ENCODE measurements at regions not wholly inside any gene's neighbourhood (a gene's known extent, or its start where the extent isn't known, plus 50 kb on each side); places are given as distances from the start of the nearest gene placed in this dataset.

DNA sequence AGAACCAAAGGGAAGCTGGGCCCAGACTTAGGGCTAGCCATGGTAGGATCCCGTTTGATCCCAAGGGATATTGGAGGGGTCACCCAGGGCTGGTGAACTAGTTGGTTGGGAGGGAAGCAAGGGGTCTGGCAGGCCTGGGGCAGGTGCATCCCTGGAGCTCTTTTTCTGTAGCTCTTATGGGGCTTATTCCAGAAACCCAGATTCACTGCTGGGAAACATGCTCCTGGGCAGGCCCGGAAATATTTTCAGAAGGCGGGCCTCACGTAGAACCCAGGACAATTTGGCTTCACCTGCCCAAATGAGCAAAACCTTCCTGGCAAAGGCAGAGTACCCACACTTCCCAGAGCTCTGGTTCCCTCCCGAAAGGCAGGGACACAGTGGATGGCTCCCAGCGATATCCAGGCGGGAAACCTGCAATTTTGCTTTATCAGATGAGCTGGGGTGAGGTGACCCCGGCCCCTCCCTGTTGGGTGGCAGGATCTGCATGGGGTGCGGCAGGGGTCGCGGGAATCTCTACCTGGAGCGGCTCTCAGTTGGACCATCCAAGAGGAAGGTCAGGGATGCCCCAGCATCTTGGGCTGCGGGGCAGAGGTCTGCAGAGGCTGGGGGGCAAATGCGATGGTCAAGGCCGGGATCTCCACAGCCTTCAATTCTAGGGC is 533.9 kb downstream of the TCERG1L start:
- no peak for TF ChIP-seq CTCF (IDR thresholded peaks at IDR 0.05; ENCODE audit: low read depth, low read length)
- no peak overlapping the region for H3K4me3 ChIP-seq (replicated peaks in 1 of 2; ENCODE audit: low read depth in 2 of 2, low read length in 2 of 2)
- DNase-seq (ENCODE audit: low read depth in 2 of 2): no peak

GRCh38 chr10:130778166-130778545 is 533.4 kb downstream of the TCERG1L start:
- no peak for TF ChIP-seq CTCF (IDR thresholded peaks at IDR 0.05; ENCODE audit: low read depth, low read length)
- H3K4me3 ChIP-seq (replicated peaks in 1 of 2; ENCODE audit: low read depth in 2 of 2, low read length in 2 of 2): no peak overlapping the region
- no peak for DNase-seq (ENCODE audit: low read depth in 2 of 2)

DNA sequence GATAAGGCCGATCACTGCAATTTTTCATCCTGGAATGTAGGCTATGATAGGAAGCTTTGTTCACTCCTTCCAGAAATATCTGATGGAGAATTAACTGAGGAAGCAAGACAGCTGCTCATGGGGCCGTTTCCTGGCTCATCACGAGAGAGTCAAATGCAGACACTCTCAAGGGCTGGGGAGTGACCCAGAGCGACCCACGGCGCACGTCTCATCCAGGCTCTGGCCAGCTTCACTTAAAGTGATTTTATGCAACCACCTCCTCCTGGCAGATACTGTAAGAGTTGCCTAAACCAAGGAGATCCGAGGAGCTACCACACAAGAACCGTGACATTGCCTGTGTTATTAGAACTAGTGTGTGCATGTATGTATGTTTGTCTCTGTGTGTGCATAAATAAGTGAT is 530.8 kb downstream of the TCERG1L start:
- TF ChIP-seq CTCF (IDR thresholded peaks at IDR 0.05; ENCODE audit: low read depth, low read length): no peak
- DNase-seq (ENCODE audit: low read depth in 2 of 2): no peak

GRCh38 chr10:130781206-130781605 is 530.3 kb downstream of the TCERG1L start:
- TF ChIP-seq CTCF (IDR thresholded peaks at IDR 0.05; ENCODE audit: low read depth, low read length): no peak
- no peak for DNase-seq (ENCODE audit: low read depth in 2 of 2)
- no peak overlapping the region for H3K4me3 ChIP-seq (replicated peaks in 1 of 2; ENCODE audit: low read depth in 2 of 2, low read length in 2 of 2)

More for the DNA sequence above, 530.8 kb downstream of the TCERG1L start:
- no peak overlapping the region for H3K4me3 ChIP-seq (replicated peaks in 1 of 2; ENCODE audit: low read depth in 2 of 2, low read length in 2 of 2)

DNA sequence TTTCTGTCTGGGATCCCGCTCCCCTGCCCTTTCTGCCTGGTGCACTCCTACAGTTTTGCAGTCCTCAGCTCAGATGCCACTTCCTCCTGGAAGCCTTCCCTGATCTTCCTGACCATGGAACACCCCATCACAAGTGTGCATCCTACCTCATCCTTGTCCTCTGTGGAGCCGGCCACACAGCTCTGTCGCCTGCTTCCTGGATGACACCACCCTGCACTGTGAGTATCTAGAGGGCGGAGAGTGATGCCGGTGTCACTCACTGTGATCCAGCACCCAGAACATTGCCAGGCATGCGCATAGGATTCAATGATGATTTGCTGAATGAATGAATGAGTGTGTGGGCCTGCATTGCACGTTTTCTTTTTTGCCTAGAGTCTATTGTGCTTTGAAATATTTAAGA is 529.9 kb downstream of the TCERG1L start:
- DNase-seq (ENCODE audit: low read depth in 2 of 2): no peak
- TF ChIP-seq CTCF (IDR thresholded peaks at IDR 0.05; ENCODE audit: low read depth, low read length): no peak

DNA sequence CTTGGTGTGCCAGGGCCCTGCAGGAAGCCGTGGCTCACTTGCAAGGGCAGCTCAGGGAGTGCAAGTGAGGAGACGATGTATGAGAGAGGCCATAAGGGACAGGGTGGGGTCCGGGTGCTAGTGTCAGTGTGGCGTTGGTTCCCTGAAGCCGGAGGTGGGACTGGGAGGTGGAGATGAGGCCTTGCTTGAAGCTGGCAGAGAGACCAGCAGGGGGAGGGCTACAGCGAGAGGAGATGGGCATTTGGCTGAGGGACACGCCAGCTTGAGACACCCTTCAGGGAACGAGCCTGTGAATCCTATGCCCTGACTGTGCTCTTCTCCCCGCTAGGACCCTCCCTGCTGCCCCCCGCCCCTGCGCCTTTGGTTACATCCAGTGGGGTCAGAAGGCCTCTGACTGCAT is 529.1 kb downstream of the TCERG1L start:
- TF ChIP-seq CTCF (IDR thresholded peaks at IDR 0.05; ENCODE audit: low read depth, low read length): no peak

More for the DNA sequence above, 529.9 kb downstream of the TCERG1L start:
- H3K4me3 ChIP-seq (replicated peaks in 1 of 2; ENCODE audit: low read depth in 2 of 2, low read length in 2 of 2): no peak overlapping the region

GRCh38 chr10:130784326-130784725 is 527.2 kb downstream of the TCERG1L start:
- no peak for TF ChIP-seq CTCF (IDR thresholded peaks at IDR 0.05; ENCODE audit: low read depth, low read length)

More for the DNA sequence above, 529.1 kb downstream of the TCERG1L start:
- H3K4me3 ChIP-seq (replicated peaks in 1 of 2; ENCODE audit: low read depth in 2 of 2, low read length in 2 of 2): no peak overlapping the region
- DNase-seq (ENCODE audit: low read depth in 2 of 2): no peak

More at GRCh38 chr10:130784326-130784725, 527.2 kb downstream of the TCERG1L start:
- no peak overlapping the region for H3K4me3 ChIP-seq (replicated peaks in 1 of 2; ENCODE audit: low read depth in 2 of 2, low read length in 2 of 2)
- no peak for DNase-seq (ENCODE audit: low read depth in 2 of 2)
